Breast epithelium (tissue), 4 donors: ENCODE measurements at regions not wholly inside any gene's neighbourhood (a gene's known extent, or its start where the extent isn't known, plus 50 kb on each side); places are given as distances from the start of the nearest gene placed in this dataset.

Experiments used
- DNase-seq, 2 donors: peaks; one replicate each; pipeline ENCODE4 v3.0.0-alpha.2; 2019; ENCODE audit warnings: low spot score in 2 of 2
- H3K27ac ChIP-seq, 2 donors: fragments of 200-600 bp; sonication (generic) in 1 of 2; one replicate each; pipeline ENCODE4 v1.5.1; 2016 to 2019; ENCODE audit warnings: mild to moderate bottlenecking in 1 of 2
- H3K27me3 ChIP-seq, 2 donors: fragments of 200-600 bp; sonication (generic) in 1 of 2; one replicate each; pipeline versions ENCODE4 v1.5.1 to v1.6.0; 2017 to 2019; ENCODE audit warnings: control low read depth in 1 of 2, mild to moderate bottlenecking in 1 of 2
- H3K36me3 ChIP-seq: fragments of 200-600 bp; one replicate; pipeline ENCODE4 v1.5.1; 2019
- H3K4me1 ChIP-seq, 2 donors: fragments of 200-600 bp; sonication (generic); one replicate each; pipeline ENCODE4 v1.5.1; 2016 to 2019; ENCODE audit warnings: control low read depth in 1 of 2
- H3K4me3 ChIP-seq, 3 donors: fragments of 200-600 bp; sonication (generic); 1 replicate in 2 of 3; 2 replicates in 1 of 3; pipeline ENCODE4 v1.5.1; 2016 to 2019; ENCODE audit warnings: mild to moderate bottlenecking in 3 of 3, moderate library complexity in 2 of 3
- H3K9me3 ChIP-seq, 2 donors: fragments of 200-600 bp; sonication (generic) in 1 of 2; one replicate each; pipeline ENCODE4 v1.5.1; 2016 to 2019; ENCODE audit warnings: control low read depth in 1 of 2
- CTCF ChIP-seq, 3 donors: fragments of 450-650 bp; IDR thresholded peaks; one replicate each; pipeline ENCODE4 v1.5.1; 2016 to 2017; ENCODE audit warnings: antibody characterized with exemption in 3 of 3, mild to moderate bottlenecking in 3 of 3, moderate library complexity in 3 of 3
- POLR2A ChIP-seq: fragments of 450-650 bp; IDR thresholded peaks from one replicate; pipeline ENCODE4 v1.6.1; 2016; ENCODE audit warnings: antibody characterized with exemption, mild to moderate bottlenecking, moderate library complexity
- POLR2AphosphoS5 ChIP-seq, 3 donors: sonication (generic); formaldehyde crosslinking; IDR thresholded peaks; one replicate each; pipeline ENCODE4 v1.6.1; 2017; ENCODE audit warnings: antibody characterized with exemption in 3 of 3
- intact Hi-C: fragments of 100-400 bp; cut with DNase I; formaldehyde crosslinking; loops from one replicate; pipeline ENCODE4 v1.15.1; 2023; ENCODE audit warnings: low total_unique reads

- TF ChIP-seq POLR2A (no peak), CTCF (IDR thresholded peaks at IDR 0.05) (no peak), POLR2AphosphoS5 (IDR thresholded peaks at IDR 0.05) (no peak)
- Histone ChIP-seq H3K27me3 (no peaks in the 10 kb centered on the region), H3K4me1 (no peaks in the 10 kb centered on the region), H3K36me3 (no peaks in the 10 kb centered on the region), H3K4me3 (no peak overlapping the region), H3K9me3 (no peaks in the 10 kb centered on the region), H3K27ac (no peak overlapping the region)
- intact Hi-C loops = no loop called here
- DNase-seq = no peak
Measured at GRCh38 chr5:158473016-158473635, 614.2 kb upstream of the CLINT1 start.

DNA sequence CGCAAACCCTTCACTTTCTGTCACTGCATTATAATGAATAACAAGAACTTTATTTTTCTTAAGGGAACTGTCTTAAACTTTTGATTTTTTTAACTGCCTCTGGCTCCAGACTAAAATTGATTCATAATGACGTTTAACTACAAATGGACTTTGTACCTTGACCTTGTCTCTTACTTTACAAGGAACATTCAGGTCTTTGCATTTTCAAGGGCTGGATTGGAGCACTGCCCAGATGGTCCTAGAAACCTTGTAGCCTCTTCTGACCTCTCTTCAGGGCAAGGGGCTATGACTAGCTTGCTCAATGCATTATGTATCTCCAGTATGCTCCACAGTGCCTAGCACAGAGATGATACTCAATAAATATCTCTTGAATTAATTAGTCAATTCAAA, 612.6 kb upstream of the CLINT1 start:
- no peak overlapping the region for H3K27ac ChIP-seq
- TF ChIP-seq POLR2AphosphoS5 (IDR thresholded peaks at IDR 0.05) (no peak), CTCF (IDR thresholded peaks at IDR 0.05) (no peak), POLR2A (no peak)
- no peak for DNase-seq

DNA sequence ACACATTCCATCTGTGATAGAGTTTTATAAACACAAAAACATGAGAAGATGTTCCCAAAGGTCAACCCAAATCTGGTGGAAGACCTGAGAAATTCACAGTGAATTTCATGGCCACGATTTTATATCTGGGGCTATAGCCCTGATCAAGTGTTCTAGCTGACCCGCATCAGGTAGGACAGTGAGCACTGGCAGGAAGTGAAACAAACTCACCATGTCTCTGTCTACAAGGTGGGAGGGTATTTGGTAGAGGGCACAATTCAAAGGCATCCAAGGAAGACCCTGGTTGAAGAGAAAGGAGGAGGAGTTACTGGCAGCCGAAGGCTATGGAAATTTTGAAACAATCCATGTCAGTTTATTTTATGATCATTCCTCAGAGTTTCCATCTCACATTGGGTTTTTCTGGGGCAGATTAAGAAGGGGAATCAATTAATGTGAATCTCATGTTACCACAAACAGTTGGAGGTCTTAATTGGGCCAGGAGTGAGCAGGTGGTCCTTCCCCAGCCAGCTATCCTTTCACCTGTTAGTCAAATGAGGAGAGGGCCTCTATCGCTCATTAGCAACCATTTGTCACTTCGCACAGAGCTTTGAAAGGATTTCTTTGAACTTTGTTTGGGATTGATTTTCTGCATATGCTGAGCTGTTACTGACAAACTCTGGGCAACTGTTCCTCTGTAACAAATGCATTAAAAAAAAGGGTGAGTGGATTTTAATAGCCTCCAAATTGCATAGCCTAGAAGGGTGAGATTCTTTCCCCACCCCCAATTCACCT, 612.0 kb upstream of the CLINT1 start:
- DNase-seq = no peak

More for the DNA sequence above, 612.6 kb upstream of the CLINT1 start:
- H3K27me3 ChIP-seq = no peaks in the 10 kb centered on the region
- H3K9me3 ChIP-seq = no peaks in the 10 kb centered on the region
- intact Hi-C loops = no loop called here
- H3K4me3 ChIP-seq = no peak overlapping the region
- H3K4me1 ChIP-seq = no peaks in the 10 kb centered on the region
- H3K36me3 ChIP-seq = no peaks in the 10 kb centered on the region

DNA sequence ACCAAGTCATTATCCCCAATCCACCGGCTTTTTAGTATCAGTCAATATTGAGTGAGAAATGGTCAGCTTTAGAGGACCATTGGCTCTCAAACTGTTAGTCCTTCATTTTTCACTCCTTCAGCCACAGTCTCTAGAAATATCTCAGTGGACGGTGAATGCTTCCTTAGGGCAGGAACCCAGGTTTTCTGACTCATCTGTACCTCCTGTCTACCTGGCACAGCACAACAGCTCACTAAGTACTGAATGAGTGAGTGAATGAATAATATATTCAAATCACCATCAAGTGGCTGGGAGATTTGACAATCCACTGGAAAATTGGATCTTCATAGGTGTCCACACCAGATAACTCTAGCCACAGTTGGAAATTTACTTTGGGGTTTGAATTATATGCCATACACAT, 609.5 kb upstream of the CLINT1 start:
- DNase-seq = no peak
- no peak overlapping the region for H3K4me3 ChIP-seq
- no peaks in the 10 kb centered on the region for H3K9me3 ChIP-seq
- intact Hi-C loops = no loop called here
- TF ChIP-seq POLR2AphosphoS5 (IDR thresholded peaks at IDR 0.05) = no peak
- no peak overlapping the region for H3K27ac ChIP-seq
- no peaks in the 10 kb centered on the region for H3K36me3 ChIP-seq
- no peaks in the 10 kb centered on the region for H3K27me3 ChIP-seq
- no peaks in the 10 kb centered on the region for H3K4me1 ChIP-seq

More for the DNA sequence above, 612.0 kb upstream of the CLINT1 start:
- no peak for TF ChIP-seq POLR2AphosphoS5 (IDR thresholded peaks at IDR 0.05)
- TF ChIP-seq POLR2A = no peak
- no peak for TF ChIP-seq CTCF (IDR thresholded peaks at IDR 0.05)
- no peaks in the 10 kb centered on the region for H3K4me1 ChIP-seq
- no peaks in the 10 kb centered on the region for H3K36me3 ChIP-seq
- no peaks in the 10 kb centered on the region for H3K9me3 ChIP-seq
- H3K27ac ChIP-seq = no peak overlapping the region
- intact Hi-C loops = no loop called here
- H3K27me3 ChIP-seq = no peaks in the 10 kb centered on the region
- H3K4me3 ChIP-seq = no peak overlapping the region

DNA sequence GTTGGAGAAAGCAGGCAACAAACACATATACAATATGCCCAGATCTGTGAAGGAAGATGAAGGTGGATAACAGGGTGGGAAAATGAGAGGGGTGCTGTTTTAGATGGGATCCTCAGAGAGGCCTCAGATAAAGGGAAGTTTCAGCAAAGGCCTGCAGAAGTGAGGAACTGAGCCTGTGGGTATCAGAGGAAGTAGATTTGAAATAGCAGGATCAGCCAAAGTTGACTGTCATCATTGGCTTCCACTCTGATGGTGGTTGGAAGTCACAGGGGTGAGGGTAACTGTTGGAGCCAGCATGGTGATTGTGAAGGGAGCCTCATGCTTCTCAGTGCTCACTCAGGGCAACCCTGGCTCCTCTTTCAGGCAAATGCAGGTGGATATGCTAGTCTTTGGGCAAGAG, 607.2 kb upstream of the CLINT1 start:
- Histone ChIP-seq H3K4me3 (no peak overlapping the region), H3K4me1 (no peaks in the 10 kb centered on the region), H3K9me3 (no peaks in the 10 kb centered on the region), H3K27me3 (no peaks in the 10 kb centered on the region), H3K27ac (no peak overlapping the region), H3K36me3 (no peaks in the 10 kb centered on the region)
- no peak for TF ChIP-seq POLR2A
- TF ChIP-seq POLR2AphosphoS5 (IDR thresholded peaks at IDR 0.05) = no peak
- TF ChIP-seq CTCF (IDR thresholded peaks at IDR 0.05) = no peak
- no peak for DNase-seq
- intact Hi-C loops = no loop called here
